ENCODE measurements at regions not wholly inside any gene's neighbourhood (a gene's known extent, or its start where the extent isn't known, plus 50 kb on each side); places are given as distances from the start of the nearest gene placed in this dataset.

DNA sequence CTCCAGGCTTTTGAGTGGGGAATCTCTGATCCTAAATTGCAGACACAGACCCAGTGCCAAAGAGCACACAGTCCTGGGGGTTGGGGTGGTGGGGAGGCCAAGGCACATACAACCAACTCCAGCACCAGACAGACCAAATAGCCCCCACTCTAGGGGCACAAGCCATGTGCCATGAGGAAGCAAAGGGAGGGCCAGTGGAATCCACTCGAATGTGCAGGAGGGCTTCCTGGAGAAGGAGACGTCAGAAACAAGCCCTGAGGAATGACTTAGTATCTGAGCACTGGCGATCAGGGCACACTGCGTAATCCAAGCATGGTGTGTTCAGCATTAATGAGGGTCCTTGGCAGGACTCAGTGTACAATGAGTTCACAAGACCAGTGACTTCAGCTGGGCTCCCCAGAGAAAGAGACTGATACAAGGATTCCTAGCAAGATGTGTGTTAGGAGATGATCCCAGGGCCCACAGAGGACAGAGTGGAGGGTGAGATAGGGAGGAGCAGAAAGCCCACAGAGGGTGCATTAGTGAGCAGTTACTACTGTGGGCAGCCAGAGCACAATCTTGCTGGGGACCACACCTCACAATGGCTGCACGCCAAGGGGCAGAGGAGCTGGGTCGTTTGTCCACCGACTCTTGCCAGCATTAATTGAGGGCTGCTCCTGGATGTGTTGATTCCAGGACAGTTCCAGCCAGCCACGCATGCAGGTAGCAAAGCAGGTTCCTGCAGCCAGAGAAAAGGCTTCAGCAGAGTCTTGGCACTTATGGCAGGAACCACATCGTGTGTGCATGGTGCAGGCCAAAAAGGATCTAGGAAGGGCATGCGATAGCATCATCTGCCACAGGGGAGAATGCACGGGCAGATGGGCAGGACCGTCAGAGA lies 152.6 kb upstream of the VSTM2B start:
- Histone ChIP-seq H3K36me3 (ENCODE audit: control insufficient read depth, insufficient read depth, low read length) (no peaks in the 10 kb centered on the region), H3K9ac (ENCODE audit: low read length) (no peak overlapping the region), H3K4me3 (ENCODE audit: low read depth, low read length) (no peak overlapping the region), H3K9me3 (ENCODE audit: control insufficient read depth, insufficient read depth, low read depth, low read length) (no peaks in the 10 kb centered on the region), H3K27ac (ENCODE audit: low read depth, low read length) (no peak overlapping the region), H3K4me1 (ENCODE audit: control insufficient read depth, insufficient read depth, low read length) (peaks cover 8% of the 10 kb centered on the region), H3K27me3 (ENCODE audit: control insufficient read depth, insufficient read depth, low read length) (no peaks in the 10 kb centered on the region)

GRCh38 chr19:29375429-29376119 lies 150.2 kb upstream of the VSTM2B start:
- Histone ChIP-seq H3K27me3 (ENCODE audit: control insufficient read depth, insufficient read depth, low read length) (no peaks in the 10 kb centered on the region), H3K9me3 (ENCODE audit: control insufficient read depth, insufficient read depth, low read depth, low read length) (no peaks in the 10 kb centered on the region), H3K4me3 (ENCODE audit: low read depth, low read length) (no peak overlapping the region), H3K9ac (ENCODE audit: low read length) (no peak overlapping the region), H3K27ac (ENCODE audit: low read depth, low read length) (no peak overlapping the region), H3K4me1 (ENCODE audit: control insufficient read depth, insufficient read depth, low read length) (peaks cover 12% of the 10 kb centered on the region; the same call in 1 of the 2 replicates), H3K36me3 (ENCODE audit: control insufficient read depth, insufficient read depth, low read length) (no peaks in the 10 kb centered on the region)

GRCh38 chr19:29376855-29377354 lies 148.9 kb upstream of the VSTM2B start:
- Histone ChIP-seq H3K36me3 (ENCODE audit: control insufficient read depth, insufficient read depth, low read length) (no peaks in the 10 kb centered on the region), H3K27ac (ENCODE audit: low read depth, low read length) (no peak overlapping the region), H3K27me3 (ENCODE audit: control insufficient read depth, insufficient read depth, low read length) (no peaks in the 10 kb centered on the region)

DNA sequence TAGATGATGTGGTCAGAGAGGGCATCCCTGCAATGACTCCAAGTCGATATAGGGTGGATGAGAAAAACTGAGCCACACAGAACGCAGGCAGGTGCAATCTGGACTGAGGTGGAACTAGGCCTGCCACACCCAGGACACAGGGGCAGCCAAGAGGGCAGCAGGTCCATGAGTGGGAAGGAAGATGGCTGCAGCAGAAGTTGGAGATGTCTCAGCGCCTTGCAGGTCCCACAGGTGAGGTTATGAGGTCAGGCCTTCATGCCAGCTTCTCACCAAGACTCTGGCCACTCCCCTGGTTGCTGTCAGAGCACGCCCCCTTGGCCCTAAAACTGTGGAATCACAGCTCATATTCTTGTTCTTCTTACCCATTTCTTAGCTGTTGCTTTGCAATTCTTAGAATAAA lies 147.7 kb upstream of the VSTM2B start:
- Histone ChIP-seq H3K36me3 (ENCODE audit: control insufficient read depth, insufficient read depth, low read length) (no peaks in the 10 kb centered on the region), H3K4me3 (ENCODE audit: low read depth, low read length) (no peak overlapping the region), H3K27ac (ENCODE audit: low read depth, low read length) (no peak overlapping the region), H3K27me3 (ENCODE audit: control insufficient read depth, insufficient read depth, low read length) (no peaks in the 10 kb centered on the region), H3K9ac (ENCODE audit: low read length) (no peak overlapping the region), H3K9me3 (ENCODE audit: control insufficient read depth, insufficient read depth, low read depth, low read length) (no peaks in the 10 kb centered on the region), H3K4me1 (ENCODE audit: control insufficient read depth, insufficient read depth, low read length) (peaks cover 14% of the 10 kb centered on the region; the same call in 1 of the 2 replicates)

More at GRCh38 chr19:29376855-29377354, 148.9 kb upstream of the VSTM2B start:
- Histone ChIP-seq H3K4me1 (ENCODE audit: control insufficient read depth, insufficient read depth, low read length) (peaks cover 9% of the 10 kb centered on the region; the same call in 1 of the 2 replicates), H3K9me3 (ENCODE audit: control insufficient read depth, insufficient read depth, low read depth, low read length) (no peaks in the 10 kb centered on the region), H3K9ac (ENCODE audit: low read length) (no peak overlapping the region), H3K4me3 (ENCODE audit: low read depth, low read length) (no peak overlapping the region)

DNA sequence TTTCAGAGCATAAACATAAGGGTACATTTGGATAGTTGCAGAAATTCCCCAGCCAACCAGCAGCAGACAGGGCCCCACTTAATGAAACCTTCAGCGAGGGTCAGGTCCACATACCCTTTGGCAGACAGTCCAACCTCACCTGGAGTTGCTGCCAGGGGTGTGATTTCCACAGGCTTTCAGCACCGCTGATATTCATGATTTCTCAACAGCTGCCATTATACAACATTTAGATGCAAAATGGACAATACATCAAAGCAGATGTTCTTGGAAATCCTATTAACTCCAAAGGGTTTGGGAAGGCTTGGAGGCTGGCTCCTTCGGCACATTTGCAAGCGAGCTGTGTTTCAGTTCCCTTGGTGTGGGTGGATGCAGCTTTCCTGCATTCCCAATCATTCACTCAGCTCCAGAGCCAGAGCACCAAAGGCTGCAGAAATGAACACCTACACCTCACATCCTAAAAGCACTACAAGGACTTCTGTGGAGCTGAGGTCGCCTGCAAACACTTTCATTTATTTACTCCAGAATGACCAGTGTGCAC lies 147.2 kb upstream of the VSTM2B start:
- Histone ChIP-seq H3K9ac (ENCODE audit: low read length) (no peak overlapping the region), H3K9me3 (ENCODE audit: control insufficient read depth, insufficient read depth, low read depth, low read length) (no peaks in the 10 kb centered on the region), H3K27ac (ENCODE audit: low read depth, low read length) (no peak overlapping the region), H3K4me1 (ENCODE audit: control insufficient read depth, insufficient read depth, low read length) (peaks cover 14% of the 10 kb centered on the region; the same call in 1 of the 2 replicates), H3K4me3 (ENCODE audit: low read depth, low read length) (no peak overlapping the region), H3K27me3 (ENCODE audit: control insufficient read depth, insufficient read depth, low read length) (no peaks in the 10 kb centered on the region), H3K36me3 (ENCODE audit: control insufficient read depth, insufficient read depth, low read length) (no peaks in the 10 kb centered on the region)

DNA sequence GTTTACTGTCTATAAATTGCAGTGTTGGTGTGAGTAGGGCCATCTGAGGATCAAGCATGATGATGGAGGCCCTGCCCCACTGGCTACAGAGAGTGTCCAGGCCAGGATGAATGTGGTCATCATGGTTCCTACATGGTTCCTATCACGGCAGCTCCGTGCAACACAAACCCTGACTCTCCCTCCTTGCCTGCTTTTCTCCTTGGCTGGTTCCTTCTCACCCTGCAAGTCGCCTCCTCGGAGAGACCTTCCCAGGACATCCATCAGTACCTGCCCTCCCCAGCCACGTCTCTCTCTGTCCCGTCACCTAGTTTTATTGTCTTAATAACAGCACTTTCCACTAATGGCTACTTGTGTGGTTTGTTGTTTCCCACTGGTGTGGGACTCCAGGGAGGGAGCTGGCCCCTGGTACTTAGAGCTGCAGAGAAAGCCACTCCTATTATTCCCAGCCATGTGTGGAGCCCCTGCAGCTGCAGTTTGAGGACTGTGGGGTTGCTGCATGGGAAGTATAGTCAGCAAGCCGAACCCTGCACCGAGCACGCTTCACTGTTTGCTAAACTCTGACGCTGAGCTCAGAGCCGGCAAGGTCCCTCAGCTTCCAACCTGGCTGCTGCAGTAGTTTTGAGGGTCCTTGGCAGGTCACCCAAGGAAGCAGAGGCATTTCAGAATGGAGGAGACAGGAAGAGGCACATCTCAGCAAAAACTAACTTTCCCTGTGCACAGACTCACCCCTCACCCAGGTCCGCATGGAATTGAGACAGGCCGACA lies 146.4 kb upstream of the VSTM2B start:
- no peaks in the 10 kb centered on the region for H3K9me3 ChIP-seq (ENCODE audit: control insufficient read depth, insufficient read depth, low read depth, low read length)
- H3K4me1 ChIP-seq (ENCODE audit: control insufficient read depth, insufficient read depth, low read length) = peaks cover 14% of the 10 kb centered on the region
- H3K9ac ChIP-seq (ENCODE audit: low read length) = no peak overlapping the region
- H3K4me3 ChIP-seq (ENCODE audit: low read depth, low read length) = no peak overlapping the region
- no peaks in the 10 kb centered on the region for H3K36me3 ChIP-seq (ENCODE audit: control insufficient read depth, insufficient read depth, low read length)
- no peak overlapping the region for H3K27ac ChIP-seq (ENCODE audit: low read depth, low read length)
- H3K27me3 ChIP-seq (ENCODE audit: control insufficient read depth, insufficient read depth, low read length) = no peaks in the 10 kb centered on the region

GRCh38 chr19:29380581-29380980 lies 145.2 kb upstream of the VSTM2B start:
- Histone ChIP-seq H3K4me1 (ENCODE audit: control insufficient read depth, insufficient read depth, low read length) (peaks cover 19% of the 10 kb centered on the region), H3K27me3 (ENCODE audit: control insufficient read depth, insufficient read depth, low read length) (no peaks in the 10 kb centered on the region), H3K27ac (ENCODE audit: low read depth, low read length) (no peak overlapping the region), H3K4me3 (ENCODE audit: low read depth, low read length) (no peak overlapping the region), H3K9me3 (ENCODE audit: control insufficient read depth, insufficient read depth, low read depth, low read length) (no peaks in the 10 kb centered on the region), H3K36me3 (ENCODE audit: control insufficient read depth, insufficient read depth, low read length) (no peaks in the 10 kb centered on the region), H3K9ac (ENCODE audit: low read length) (no peak overlapping the region)

GRCh38 chr19:29381353-29382203 lies 144.2 kb upstream of the VSTM2B start:
- Histone ChIP-seq H3K36me3 (ENCODE audit: control insufficient read depth, insufficient read depth, low read length) (no peaks in the 10 kb centered on the region), H3K9me3 (ENCODE audit: control insufficient read depth, insufficient read depth, low read depth, low read length) (no peaks in the 10 kb centered on the region), H3K4me1 (ENCODE audit: control insufficient read depth, insufficient read depth, low read length) (peaks cover 19% of the 10 kb centered on the region), H3K4me3 (ENCODE audit: low read depth, low read length) (no peak overlapping the region), H3K9ac (ENCODE audit: low read length) (no peak overlapping the region), H3K27ac (ENCODE audit: low read depth, low read length) (no peak overlapping the region), H3K27me3 (ENCODE audit: control insufficient read depth, insufficient read depth, low read length) (no peaks in the 10 kb centered on the region)

DNA sequence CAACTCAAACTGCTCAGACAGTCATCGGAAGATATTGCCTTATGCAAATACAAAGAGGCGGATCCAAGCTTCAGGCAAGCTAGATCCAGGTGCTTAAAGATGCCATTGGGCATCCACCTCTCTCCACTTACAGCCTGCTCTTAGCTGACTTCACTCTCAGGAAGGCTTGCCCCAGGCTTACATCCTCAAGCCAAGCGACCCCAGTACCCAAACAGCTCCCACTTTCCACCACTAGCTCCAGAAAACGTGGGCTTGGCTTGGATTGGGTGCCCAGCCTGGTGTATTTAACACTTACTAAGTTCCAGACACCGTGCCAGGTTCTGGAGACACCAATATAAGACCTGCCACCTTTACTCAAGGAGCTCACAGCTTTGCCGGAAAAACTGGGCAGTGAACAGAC lies 142.1 kb upstream of the VSTM2B start:
- Histone ChIP-seq H3K9ac (ENCODE audit: low read length) (no peak overlapping the region), H3K4me3 (ENCODE audit: low read depth, low read length) (no peak overlapping the region)

GRCh38 chr19:29384656-29385055 lies 141.1 kb upstream of the VSTM2B start:
- H3K27me3 ChIP-seq (ENCODE audit: control insufficient read depth, insufficient read depth, low read length) = no peaks in the 10 kb centered on the region
- H3K9ac ChIP-seq (ENCODE audit: low read length) = no peak overlapping the region
- H3K36me3 ChIP-seq (ENCODE audit: control insufficient read depth, insufficient read depth, low read length) = no peaks in the 10 kb centered on the region
- peaks cover 15% of the 10 kb centered on the region for H3K4me1 ChIP-seq (ENCODE audit: control insufficient read depth, insufficient read depth, low read length)
- no peak overlapping the region for H3K27ac ChIP-seq (ENCODE audit: low read depth, low read length)
- no peaks in the 10 kb centered on the region for H3K9me3 ChIP-seq (ENCODE audit: control insufficient read depth, insufficient read depth, low read depth, low read length)
- no peak overlapping the region for H3K4me3 ChIP-seq (ENCODE audit: low read depth, low read length)

More for the DNA sequence above, 142.1 kb upstream of the VSTM2B start:
- Histone ChIP-seq H3K27me3 (ENCODE audit: control insufficient read depth, insufficient read depth, low read length) (no peaks in the 10 kb centered on the region), H3K27ac (ENCODE audit: low read depth, low read length) (no peak overlapping the region), H3K9me3 (ENCODE audit: control insufficient read depth, insufficient read depth, low read depth, low read length) (no peaks in the 10 kb centered on the region), H3K4me1 (ENCODE audit: control insufficient read depth, insufficient read depth, low read length) (peaks cover 19% of the 10 kb centered on the region), H3K36me3 (ENCODE audit: control insufficient read depth, insufficient read depth, low read length) (no peaks in the 10 kb centered on the region)
